Activated CD8-positive, alpha-beta memory T cell treated with anti-CD3 and anti-CD28 coated beads, Interleukin-2, amount 50 U/mL, for 1 hour (primary cell): ENCODE measurements at regions not wholly inside any gene's neighbourhood (a gene's known extent, or its start where the extent isn't known, plus 50 kb on each side); places are given as distances from the start of the nearest gene placed in this dataset.

Source experiments
- DNase-seq: peaks from one replicate; pipeline ENCODE4 v3.0.0-alpha.2; 2020; ENCODE audit errors: extremely low read depth

DNA sequence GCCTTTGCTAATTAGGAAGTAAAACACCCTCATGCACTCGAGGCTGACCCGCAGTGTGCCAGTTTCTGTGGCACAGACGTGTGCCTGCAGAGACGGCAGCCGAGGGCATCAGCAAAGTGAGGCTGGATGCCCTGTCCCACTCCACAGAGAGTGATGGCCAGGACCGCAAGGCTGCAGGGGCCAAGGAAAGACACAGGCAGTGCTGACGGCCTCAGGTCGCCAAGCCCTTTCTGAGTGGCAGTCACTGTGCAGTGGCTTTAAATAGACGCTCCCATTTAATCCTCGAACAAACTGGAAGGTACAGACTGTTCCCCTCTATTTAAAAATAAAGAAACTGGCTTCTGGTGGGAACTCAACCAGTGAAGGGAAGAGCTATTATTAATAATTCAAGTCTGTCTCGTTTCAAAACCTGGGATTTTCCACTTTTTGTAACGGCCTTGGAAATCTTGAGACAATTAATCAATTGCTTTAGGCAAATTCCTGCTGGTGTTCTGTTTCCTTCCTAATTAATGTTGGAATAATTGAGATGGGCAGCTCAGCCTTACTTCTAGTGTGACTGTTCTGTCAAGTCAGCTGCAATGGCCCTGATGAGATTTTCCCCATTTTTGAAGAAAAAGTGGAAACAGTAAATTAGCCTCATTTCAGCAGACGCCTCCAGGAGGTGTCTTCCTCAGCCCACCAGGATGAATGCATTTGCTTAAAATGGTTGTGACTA is 644.6 kb upstream of the RAB6C start:
- DNase-seq: no peak

DNA sequence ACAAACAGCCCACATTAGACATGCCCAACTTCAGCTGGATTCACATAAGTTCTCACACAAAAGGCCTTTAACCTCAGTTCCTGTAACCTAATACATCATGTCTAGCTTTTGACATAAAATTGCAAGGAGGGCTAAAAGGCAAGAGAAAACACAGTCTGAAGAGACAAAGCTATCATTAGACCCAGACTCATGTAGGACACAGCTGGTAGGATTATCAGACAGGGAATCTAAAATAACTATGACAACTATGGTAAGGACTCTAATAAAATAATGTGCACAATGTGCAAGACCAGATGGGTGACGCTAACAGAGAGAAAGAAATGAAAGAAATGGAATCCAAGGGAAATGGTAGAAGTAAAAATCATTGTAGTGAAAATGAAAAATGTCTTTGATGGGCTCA is 643.2 kb upstream of the RAB6C start:
- DNase-seq: no peak

DNA sequence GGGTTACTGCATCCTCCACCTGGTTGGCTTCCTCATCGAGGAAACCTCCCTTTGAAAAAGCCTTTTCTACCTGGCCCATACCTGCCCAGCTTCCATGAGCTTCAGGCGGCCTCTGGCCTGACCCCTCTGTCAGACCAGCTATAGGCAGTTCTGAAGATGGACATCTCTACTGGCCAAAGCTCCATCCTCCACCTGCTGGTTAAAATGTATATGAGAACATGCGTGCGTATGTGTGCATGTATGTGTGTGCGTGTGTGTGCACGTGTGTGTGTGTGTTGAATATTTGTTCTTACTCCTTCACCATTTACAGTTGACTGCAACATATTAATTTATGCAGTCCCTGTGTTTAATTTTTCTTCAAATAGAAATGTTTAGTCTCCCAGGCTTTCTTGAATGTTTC is 642.4 kb upstream of the RAB6C start:
- DNase-seq: no peak

DNA sequence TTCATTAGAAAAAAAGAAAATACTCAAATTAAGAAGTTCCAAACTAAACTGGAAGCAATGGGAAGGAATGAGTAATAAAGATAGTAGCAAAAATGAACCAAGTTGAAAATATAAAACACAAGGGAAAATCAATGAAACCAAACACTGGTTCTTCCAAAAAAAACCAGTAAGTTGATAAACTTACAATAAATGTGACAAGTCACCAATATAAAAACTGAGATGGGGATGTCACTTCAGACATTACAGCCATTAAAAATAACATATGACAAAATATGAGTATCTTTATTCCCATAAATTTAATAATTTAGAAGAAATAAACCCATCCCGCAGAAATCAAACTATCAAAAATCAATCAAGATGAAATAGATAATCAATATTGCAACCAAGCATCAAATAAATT is 633.9 kb upstream of the RAB6C start:
- DNase-seq: no peak

DNA sequence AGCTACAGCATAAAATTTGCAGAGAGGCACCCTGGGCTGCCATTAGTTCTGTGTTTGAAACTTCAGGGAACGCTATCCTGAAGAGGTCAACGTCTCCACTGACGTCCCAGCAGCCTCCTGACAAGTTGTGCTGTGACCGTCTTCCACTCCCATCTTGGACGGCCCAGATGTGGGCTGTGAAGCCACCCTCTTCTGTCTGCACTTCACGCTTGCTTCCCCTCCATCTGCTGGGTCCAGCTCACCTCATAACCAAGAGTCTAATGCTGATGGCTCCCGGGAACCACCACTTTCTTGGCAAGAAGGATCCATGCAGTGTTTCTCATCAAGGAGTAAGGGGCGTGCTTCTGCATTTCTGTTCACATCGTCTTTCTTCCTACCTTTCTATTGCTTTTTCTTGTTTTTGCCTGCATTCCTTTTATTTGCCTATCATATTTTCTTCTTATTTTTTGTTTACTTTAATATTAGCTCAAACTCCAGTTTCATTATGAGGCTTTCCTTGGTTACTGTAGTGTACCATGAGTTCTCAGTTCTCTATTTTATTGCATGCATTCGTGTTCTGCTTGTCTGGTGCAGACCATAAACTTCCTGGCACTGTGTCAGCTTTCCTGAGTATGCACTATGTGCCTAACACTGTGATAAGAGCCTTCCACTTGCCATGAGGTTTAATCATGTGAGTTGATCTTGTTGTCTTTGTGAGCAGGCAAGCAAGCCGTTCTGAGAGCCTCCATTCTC is 631.8 kb upstream of the RAB6C start:
- DNase-seq: no peak

DNA sequence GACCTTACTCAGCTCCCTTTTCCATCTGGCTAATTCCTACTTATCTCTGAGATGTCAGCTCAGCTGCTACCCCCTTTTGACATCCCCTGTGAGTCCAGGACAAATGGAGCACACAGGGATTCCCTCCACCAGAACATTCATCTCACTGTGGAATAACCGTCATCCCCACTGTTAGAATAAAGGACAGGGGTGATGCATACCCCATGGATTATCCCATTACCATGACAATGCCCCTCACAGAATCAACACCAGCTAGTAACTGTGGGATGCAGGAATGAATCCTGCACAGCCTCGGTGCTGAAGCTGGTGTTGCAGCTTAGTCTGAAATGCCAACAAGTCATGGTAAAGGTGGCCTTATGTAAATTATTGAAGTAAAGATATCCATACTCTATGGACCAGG is 624.8 kb upstream of the RAB6C start:
- no peak for DNase-seq

DNA sequence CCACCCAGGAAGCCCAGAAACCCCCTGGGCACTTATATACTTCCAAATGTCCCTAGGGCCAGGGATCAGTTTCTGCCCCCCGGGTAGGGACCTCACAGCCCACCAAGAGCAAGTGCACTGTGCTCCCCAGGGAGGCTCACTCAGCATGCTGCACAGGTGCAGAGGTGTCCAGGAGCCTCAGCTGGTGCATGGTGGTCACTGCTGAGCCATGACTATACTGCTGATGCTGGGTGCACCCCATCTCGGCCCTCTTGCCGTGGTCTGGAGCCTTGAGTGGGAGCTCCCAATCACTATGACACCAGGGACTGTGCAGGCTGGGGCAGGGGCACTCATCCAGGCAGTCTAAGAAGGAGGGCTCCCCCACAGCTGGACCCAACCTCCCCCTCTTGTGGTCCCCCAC is 617.8 kb upstream of the RAB6C start:
- no peak for DNase-seq

DNA sequence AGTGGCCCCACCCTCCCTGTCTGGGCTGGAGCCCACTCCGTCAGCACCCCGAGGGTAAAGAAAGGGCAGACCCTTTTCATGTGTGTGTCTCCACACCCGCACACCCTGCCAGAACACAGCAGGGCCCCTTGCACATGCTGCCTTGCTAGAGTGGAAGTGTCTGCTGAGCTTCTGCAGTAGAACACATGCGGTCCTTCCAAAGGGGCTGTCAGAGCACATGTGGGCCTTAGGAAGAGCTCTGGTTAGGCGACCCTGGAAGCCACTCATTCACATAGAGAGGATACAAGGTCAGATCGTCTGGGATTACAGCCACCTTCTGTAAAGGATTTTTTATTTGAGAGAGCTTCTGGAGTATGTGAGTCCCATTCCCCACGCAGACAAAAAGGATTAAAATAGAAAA is 613.2 kb upstream of the RAB6C start:
- no peak for DNase-seq

DNA sequence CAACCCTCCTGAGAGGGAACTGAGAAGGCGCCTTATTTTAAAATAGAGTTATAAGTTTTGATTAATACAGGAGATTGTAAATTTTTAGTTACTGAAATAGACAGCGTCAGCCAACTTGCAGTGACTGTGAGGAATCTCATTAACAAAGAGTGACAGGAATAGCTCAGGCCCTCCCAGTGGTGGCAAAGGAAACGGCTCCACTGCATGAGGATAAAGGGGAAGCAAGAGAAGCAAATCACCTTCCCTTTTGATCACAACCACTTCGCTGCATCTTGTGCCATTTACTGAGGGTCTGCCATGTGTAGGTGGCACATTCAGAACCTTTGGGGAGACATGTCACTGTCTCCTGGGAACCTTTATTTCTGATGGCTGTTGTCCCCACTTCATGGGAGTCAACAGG is 612.4 kb upstream of the RAB6C start:
- no peak for DNase-seq

DNA sequence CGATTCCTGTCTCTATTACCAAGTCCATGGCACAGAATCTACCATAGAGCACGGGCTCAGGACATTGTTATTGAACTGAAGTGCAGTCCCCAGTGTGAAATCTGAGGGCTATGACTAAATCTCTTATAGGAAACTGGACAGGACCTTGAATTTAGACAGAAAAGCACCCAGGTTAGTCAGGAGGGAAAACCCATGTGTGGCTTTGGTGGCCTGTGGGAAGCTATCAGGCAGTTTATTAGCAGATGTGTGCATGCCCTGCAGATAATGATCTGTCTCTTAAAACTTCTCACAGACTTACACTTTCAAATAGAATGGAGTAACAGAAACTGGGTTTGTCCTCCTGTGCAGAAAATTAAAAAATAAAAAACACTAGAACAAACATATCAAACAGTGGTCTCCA is 610.0 kb upstream of the RAB6C start:
- DNase-seq: no peak

DNA sequence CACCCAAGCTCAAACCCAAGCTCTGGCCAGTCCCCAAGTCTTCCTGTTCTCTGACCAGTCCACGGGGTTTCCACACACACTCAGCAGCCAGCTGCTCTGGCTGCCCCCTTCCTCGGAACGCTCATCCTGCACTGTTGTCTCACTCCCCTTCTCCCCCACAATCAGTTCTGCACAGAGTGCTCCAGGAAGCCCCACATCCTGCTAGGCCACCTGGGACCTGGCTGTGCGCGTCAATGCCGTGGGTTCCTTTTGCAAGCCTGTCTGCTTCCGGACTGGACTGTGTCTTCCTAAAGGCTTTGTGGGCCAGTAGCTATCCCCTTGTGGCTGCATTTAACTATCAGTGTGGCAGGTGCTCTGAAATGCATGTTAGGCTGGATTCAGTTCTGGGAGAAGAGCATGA is 605.0 kb upstream of the RAB6C start:
- no peak for DNase-seq

DNA sequence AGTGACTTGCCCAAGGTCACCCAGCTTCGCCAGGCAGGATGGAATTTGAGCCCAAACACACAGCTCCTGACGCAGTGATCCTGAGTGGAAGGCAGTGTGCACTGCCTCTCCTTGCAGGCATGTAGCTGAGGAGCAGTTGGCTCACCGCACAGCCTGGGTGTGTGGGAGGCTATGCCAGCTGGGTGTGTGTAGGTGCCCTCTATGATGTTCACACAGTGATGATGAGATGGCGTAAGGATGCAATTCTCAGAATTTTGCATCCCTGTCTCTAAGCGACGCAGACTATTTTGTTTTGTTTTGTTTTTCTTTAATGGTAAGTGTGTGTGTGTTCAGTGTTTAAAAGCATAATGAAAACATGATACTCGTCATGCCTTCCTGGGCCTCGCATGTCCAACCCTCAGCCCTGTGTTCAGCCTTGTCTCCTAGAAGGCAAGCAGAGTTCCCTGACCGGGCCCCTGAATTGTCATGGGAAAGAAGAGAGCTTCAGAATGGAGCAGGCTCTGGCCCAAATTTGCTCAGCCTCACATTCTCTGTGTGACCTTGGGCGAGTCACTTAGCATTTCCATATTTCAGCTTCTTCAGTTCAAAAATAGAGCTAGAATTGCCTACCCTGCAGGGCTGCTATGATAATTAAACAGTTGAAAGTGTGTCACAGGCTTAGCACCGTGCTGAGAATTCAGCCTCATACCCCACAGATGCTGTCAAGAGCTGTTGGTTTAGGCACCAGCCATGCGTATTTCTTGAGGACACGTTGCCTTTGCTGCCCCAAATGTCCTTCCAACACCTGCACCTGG is 603.6 kb upstream of the RAB6C start:
- no peak for DNase-seq

DNA sequence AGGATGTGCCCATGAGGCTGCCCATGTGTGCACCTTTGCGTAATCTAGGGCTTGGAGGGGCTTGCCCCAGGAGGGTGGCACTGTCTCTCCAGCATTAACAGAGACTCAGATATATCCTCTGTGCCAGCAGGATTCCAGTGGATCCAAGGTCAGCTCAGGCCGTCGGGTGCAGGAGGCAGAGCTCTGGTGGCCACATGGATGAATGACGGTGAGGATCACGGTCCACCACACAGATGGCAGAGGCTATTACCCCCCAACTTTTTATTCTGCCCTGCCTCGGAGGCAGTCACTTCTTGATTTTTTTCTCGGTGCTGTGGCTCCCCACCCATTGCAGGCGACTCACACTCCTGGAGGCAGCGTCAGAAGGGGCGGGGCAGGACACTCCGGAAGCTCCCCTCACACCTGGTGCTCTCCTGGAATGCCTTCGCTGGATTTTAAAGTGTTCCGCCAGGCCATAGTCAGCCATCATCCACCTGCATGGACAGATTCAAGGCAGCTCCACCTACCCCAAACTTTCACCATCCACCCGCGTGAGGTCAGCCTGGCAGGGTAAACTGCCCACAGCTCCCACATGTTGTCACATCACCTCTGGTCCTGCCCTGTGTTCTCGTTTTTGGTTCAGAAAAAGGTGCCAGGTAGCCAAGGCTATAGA is 602.9 kb upstream of the RAB6C start:
- no peak for DNase-seq

DNA sequence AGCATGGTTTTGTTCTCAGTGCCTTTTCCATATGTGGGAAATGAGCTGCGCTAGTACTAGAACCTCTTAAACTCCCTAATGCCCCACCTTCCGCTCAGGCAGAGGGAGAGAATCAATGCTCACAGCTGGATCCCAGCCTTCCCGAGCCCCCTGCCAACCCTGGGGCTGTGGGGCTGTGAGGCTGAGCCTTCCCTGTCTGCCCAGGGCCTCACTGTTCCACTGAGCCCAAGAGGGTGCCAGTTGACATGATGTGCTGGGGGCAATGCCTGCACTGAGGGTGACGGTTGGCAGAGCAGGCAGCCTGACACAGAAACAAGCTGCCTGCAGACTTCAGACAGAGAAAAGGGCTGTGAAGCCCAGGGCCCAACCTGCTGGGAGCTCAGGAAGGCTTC is 602.4 kb upstream of the RAB6C start:
- no peak for DNase-seq

DNA sequence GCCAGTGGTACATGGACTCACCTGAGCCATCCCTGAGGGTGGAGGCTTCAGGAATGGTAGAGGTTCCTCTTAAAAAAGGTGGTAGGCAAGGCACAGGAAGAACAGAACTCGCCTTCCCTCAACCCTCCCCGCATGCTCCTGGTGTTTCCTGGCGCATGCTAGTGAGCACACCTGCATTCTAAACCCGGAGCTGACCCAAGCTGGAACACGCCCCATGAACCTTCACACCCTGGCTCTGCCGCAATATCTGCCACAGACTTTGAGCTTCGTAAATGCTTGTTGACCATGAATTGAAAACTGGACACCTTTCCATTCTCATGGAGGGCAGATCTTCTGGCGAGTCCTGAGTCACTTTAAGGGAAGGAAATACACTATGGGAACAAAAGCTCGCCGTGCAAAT is 601.3 kb upstream of the RAB6C start:
- no peak for DNase-seq

DNA sequence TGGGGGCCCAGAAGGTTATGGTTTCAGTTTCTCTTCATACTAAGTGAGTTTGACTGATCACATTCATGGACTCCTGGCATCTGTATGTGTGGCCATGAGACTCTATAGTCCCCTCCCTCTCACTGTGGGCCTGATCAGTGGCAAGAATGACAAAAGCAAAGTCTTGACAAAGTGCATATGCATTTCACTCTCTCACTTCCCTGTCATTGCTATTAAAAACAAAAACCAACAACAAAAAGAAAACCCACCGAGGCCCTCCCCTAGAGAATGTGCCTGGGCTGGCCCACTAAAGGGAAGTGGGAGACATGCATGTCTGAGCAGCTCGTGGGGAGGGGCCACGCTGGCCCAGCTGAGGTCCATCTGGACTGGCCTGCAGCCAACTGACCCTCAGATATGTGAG is 600.1 kb upstream of the RAB6C start:
- DNase-seq: no peak

DNA sequence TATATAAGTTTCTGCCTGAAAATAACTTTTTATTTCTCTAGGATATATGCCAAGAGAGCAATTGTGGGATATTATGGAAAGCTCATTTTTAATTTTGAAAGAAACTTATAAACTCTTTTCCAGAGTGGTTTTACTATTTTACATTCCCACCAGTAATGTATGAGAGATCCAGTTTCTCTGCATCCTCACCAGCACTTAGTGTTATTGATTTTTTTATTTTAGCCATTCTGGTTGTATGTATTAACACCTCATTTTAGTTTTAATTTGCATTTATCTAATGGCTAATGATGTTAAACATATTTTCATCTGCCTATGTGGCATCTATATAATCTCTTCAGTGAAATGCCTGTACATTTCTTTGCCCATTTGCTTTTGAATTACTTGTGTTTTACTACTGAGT is 597.7 kb upstream of the RAB6C start:
- DNase-seq: no peak

DNA sequence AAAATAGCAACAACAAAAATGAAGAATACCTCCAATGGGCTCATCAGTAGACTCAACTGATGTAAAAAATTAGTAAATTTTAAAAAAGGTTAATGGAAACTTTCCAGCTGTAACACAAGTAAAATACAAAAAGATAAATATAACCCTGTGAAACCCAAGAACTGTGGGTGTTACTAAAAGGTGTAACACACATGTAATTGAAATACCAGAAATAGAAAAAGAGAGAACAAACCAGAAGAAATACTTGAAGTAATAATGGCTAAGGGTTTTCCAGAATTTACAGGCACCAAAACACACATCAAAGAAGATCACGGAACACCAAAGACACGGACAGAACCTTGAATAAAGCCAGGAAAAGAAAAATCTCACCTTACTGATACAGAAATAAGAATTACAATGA is 590.6 kb upstream of the RAB6C start:
- DNase-seq: no peak

DNA sequence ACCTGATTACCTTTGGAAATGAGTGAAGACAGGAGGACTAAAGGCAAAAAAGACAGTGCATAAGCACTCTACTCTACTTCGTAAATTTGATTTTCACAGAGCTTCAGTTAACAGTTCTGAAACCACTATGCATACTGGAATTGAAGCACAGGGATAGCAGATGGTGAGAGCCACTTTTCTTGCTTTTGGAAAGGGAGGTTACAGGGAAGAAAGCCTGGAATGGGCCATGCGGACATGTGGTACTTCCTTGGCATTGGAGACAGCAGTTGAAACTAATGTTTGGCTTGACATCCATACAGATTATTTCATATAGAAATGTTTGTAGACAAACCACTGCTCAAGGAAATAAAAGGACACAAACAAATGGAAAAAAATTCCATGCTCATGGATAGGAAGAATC is 585.6 kb upstream of the RAB6C start:
- DNase-seq: no peak

DNA sequence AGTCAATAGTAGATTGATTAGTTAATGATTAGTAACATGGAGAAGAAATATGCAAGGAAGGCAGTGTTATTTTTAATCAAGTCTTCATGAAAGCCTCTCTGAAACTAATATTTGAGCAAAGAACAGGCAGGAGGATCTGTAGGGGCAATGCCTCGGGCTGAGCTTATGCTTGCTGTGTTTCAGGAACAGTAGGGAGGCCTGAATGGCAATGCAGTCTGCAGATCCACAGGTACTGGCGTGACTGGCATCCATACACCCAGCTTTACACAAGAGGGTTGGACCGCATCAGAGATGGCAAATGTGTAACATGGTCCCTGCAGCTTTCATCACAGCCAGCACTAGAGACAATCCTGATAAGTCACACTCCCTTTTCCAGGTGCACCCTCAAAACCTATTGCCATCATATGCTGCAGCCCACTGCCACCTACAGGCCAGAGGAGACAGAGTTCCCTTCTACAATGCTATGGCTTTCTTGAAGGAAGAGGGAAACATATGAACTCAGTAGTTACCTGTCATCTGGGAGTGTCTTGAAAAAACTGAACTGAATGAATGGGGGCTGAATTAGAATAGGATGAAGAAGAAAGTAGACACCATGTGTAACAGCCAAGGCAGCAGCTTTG is 582.4 kb upstream of the RAB6C start:
- no peak for DNase-seq

DNA sequence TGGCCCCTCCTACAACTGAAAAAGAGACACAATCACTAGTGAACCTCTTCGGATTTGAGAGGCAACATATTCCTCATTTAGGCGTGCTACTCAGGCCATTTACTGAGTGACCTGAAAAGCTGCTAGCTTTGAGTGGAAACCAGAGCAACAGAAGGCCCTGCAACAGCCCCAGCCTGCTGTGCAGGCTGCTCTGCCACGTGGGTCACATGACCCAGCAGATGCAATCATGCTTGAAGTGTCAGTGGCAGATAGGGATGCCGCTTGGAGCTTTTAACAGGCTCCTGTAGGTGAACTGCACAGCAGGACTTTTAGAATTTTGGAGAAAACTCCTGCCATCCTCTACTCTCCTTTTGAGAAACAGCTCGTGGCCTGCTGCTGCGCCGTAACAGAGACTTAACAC is 578.6 kb upstream of the RAB6C start:
- DNase-seq: no peak

DNA sequence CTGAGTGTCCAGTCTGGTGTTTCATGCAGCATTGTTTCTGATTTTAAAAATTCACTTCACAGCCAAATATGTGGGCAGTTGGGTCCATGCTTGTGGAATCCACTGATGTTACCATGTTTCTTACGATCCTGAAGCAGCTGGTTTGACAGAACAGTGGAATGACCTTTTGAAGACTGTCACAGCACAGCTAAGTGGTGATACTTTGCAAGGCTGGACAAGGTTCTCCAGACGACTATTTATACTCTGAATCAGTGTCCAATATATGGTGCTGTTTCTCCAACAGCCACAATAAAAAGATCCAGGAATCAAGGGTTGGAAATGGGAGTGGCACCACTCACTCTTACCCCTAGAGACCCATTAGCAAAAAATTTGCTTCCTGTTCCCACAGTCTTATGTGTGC is 577.4 kb upstream of the RAB6C start:
- DNase-seq: no peak
